Fibroblast of the aortic adventitia (primary cell): ENCODE measurements at regions not wholly inside any gene's neighbourhood (a gene's known extent, or its start where the extent isn't known, plus 50 kb on each side); places are given as distances from the start of the nearest gene placed in this dataset.
"Not testable (repeated sequence)": the region's sequence is repeated elsewhere in the genome, so short reads cannot be mapped to it uniquely, and the experiment has no call there.

Source experiments
- DNase-seq: peaks from one replicate; pipeline ENCODE4 v3.0.0-alpha.2; 2010; ENCODE audit warnings: low read depth
- H3K4me3 ChIP-seq: 2 replicates; pipeline ENCODE4 v1.5.1; 2011; ENCODE audit warnings: low read depth, mild to moderate bottlenecking, control low read depth, low read length, moderate library complexity

DNA sequence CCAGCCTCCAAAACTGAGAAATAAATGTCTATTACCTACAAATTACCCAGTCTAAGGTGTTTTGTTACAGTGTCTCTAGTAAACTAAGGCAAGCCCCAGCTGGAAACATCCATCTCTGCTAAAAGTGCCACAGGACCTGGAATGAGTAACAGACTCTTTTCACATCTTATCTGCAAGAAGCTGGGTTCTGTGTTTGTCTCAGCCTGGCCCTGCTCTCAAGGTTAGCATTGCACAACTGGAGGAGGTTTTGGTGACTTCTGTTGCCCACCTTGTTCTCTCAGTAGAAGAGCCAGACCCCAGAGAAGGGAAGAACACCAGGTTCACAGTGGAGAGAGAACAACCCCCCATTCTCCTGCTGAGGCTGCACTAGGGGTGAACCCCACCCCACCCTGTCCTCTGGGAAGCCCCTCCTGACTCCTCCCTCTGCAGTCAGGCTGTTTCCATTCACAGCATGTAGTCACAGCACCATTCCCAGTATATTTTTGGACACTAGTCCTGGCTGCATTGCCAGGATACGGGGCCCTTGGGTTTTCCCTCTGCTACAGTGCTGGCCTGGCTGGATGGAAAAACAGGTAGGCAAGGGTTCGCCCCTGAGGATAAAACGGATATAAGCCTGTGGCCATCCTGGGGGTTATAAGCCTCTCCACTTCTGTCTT, 280.0 kb downstream of the BCL2L11 start:
- DNase-seq, H3K4me3 ChIP-seq: not testable (repeated sequence)

DNA sequence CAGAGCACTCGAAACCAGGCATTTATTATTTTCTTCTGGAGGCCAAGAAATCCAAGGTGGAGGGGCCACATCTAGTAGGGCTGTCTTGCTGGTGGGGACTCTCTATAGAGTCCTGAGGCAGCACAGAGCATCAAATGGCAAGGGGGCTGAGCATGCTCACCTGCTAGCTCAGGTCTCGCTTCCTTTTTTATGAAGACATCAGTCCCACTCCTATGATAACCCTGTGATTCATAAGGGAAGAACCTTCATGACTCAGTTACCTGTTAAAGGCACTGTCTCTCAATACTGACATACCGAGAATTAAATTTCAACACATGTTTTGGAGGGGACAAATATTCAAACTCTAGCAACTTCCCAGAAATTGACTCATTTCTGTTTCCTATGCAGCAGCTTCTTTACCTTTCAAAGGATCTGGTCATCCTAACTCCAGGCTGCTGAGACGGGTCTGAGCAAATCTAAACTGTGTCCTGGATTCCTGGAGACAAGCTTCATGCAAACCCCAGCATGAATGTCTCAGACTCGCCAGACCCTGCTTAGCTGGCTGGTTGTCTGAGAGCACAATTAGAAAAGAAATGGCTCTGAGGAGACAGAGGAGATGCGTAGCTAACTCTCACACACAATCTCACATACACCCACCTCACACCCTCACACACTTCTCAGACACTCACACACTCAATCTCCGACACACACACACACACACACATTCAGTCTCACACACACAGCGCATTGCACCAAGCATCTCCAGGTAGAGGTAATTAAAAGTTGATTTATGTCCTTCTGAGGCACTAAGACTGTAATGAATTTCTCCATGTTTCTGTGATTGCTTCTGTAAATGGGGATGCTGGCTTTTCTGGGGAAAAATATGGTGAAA, 280.8 kb downstream of the BCL2L11 start:
- H3K4me3 ChIP-seq, DNase-seq: not testable (repeated sequence)

DNA sequence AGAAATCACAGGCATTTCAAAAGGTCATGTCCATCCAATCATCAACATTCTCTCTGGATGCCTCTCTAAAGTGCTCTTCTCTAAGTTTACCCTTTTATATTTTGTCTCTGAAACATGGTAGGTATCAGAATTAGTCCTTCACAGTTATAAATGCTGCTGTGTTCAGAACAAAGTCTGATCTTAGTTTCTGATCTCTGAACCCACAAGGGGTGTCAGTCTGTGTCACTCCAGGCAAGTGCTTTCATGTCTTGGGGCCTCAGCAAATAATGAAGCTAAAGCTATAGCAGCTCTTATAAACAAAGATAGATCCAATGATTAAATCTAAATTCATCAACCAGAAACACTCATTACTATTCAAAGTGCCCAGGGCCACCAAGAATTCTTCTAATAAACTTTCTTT, 281.7 kb downstream of the BCL2L11 start:
- H3K4me3 ChIP-seq, DNase-seq: not testable (repeated sequence)

GRCh38 chr2:111403287-111403686, 282.6 kb downstream of the BCL2L11 start:
- not testable (repeated sequence) for DNase-seq, H3K4me3 ChIP-seq

- DNase-seq: not testable (repeated sequence)
These were observed 285.9 kb downstream of the BCL2L11 start for GRCh38 chr2:111406616-111407015.

DNA sequence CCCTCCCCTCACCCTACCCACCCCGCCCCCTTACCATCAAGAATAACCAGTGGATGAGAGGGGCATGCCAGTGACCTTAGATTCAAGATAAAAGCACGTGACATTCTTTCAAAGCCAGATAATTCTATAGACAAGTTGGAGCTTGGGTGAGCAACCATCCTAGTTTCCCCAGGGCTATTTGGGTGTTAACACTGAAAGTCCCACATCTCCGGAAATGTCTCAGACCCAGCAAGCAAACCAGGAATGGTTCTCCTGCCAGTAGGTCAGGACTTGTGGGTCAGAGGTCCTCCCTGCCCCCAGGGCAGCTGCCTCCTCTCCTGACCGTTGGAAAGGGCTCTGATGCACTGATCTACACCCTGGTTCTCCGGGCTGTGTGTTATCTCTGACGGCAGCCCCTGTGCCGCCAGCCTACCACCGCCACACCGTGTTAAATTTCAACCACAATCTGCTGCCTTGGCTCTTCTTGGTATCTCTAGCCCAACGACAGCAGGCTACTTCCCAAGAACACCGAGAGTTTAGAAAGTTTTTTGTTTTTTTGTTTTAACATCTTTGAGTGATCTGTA, 287.0 kb downstream of the BCL2L11 start:
- not testable (repeated sequence) for H3K4me3 ChIP-seq, DNase-seq

More at GRCh38 chr2:111406616-111407015, 285.9 kb downstream of the BCL2L11 start:
- not testable (repeated sequence) for H3K4me3 ChIP-seq

- H3K4me3 ChIP-seq, DNase-seq: not testable (repeated sequence)
These were observed 290.2 kb downstream of the BCL2L11 start for GRCh38 chr2:111410868-111411406.

- H3K4me3 ChIP-seq, DNase-seq: not testable (repeated sequence)
These were observed 291.4 kb downstream of the BCL2L11 start for GRCh38 chr2:111411867-111412681.

GRCh38 chr2:111412841-111413650, 292.3 kb downstream of the BCL2L11 start:
- not testable (repeated sequence) for DNase-seq, H3K4me3 ChIP-seq

GRCh38 chr2:111413950-111414349, 293.2 kb downstream of the BCL2L11 start:
- H3K4me3 ChIP-seq, DNase-seq: not testable (repeated sequence)

GRCh38 chr2:111415765-111416743, 295.3 kb downstream of the BCL2L11 start:
- H3K4me3 ChIP-seq, DNase-seq: not testable (repeated sequence)

DNA sequence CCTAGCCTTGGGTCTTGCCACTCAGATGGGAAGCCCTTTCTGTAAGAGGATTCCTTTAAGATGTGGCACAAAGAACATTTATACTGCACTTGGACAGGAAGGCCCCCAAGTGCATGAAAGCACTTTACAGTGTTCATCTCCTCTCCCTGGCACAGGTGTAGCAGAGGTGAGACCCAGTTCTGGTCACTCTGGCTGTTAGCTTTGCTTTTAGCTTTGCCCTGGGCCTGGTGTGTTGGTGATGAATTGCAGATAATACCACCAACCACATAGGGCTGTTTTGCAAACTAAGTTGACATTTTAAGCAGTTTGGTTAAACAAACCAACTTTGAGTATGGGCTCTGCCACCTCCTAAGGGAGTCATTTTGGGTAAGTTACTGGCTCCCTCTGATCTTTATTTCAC, 296.3 kb downstream of the BCL2L11 start:
- H3K4me3 ChIP-seq, DNase-seq: not testable (repeated sequence)

GRCh38 chr2:111418091-111418875, 297.6 kb downstream of the BCL2L11 start:
- DNase-seq, H3K4me3 ChIP-seq: not testable (repeated sequence)

GRCh38 chr2:111420074-111420473, 299.4 kb downstream of the BCL2L11 start:
- DNase-seq, H3K4me3 ChIP-seq: not testable (repeated sequence)

- H3K4me3 ChIP-seq, DNase-seq: not testable (repeated sequence)
These were observed 300.1 kb downstream of the BCL2L11 start for GRCh38 chr2:111420835-111421234.

GRCh38 chr2:111421949-111422348, 301.2 kb downstream of the BCL2L11 start:
- DNase-seq, H3K4me3 ChIP-seq: not testable (repeated sequence)
